ENCODE measurements at regions not wholly inside any gene's neighbourhood (a gene's known extent, or its start where the extent isn't known, plus 50 kb on each side); places are given as distances from the start of the nearest gene placed in this dataset.

DNA sequence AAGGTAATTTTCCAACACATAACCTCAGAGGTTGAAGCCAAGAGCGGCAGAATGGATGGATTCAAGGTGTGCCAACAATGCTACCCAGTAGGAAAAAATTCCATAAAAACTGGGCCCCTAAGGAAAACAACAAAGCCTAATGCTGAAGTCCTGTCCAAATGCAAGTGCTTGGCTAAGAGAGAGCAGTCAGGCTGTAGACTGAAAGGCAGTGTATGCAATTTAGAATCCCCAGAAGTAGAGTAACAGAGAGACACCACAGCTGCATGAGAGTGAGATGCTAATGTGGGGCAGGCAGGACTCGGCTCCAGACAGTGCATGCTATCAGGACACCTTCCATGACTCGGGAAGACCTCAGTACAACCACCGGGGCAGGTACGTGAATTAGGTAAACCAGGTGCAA lies 124.5 kb downstream of the ZFAND4 start:
- Histone ChIP-seq H3K4me2 (replicated peaks; ENCODE audit: extremely low read depth, low read length, poor library complexity, severe bottlenecking) (no peak overlapping the region), H3K27me3 (ENCODE audit: control insufficient read depth in 2 of 2, insufficient read depth in 2 of 2, low read length in 2 of 2) (no peaks in the 10 kb centered on the region), H3K9me3 (replicated peaks in 1 of 2; ENCODE audit: control insufficient read depth in 1 of 2, insufficient read depth in 1 of 2, low read length in 2 of 2) (no peaks in the 10 kb centered on the region), H3K4me3 (replicated peaks in 1 of 3; ENCODE audit: low read depth in 2 of 3, low read length in 3 of 3) (no peak overlapping the region), H3K4me1 (ENCODE audit: control insufficient read depth in 1 of 2, insufficient read depth in 2 of 2, low read length in 2 of 2) (peaks cover 12 to 15% of the 10 kb centered on the region in 2 donors), H2AFZ (ENCODE audit: insufficient read depth, low read depth, low read length, poor library complexity, severe bottlenecking) (no peak overlapping the region), H3K27ac (ENCODE audit: low read depth in 1 of 2, low read length in 2 of 2) (no peak overlapping the region), H3K79me2 (ENCODE audit: insufficient read depth, low read length) (no peaks in the 10 kb centered on the region), H3K36me3 (replicated peaks in 1 of 2; ENCODE audit: control insufficient read depth in 1 of 2, insufficient read depth in 2 of 2, low read length in 2 of 2) (no peaks in the 10 kb centered on the region), H3K9ac (ENCODE audit: insufficient read depth, low read length, poor library complexity, severe bottlenecking) (no peak overlapping the region), H4K20me1 (ENCODE audit: insufficient read depth, low read length) (no peaks in the 10 kb centered on the region)
- Mint-ChIP-seq H3K9me3 (peaks cover 0 to 3% (median 0%) of the 10 kb centered on the region in 7 donors), H3K36me3 (peaks cover 8 to 21% of the 10 kb centered on the region in 2 donors), H3K27ac (no peak overlapping the region), H3K4me3 (no peak overlapping the region), H3K27me3 (ENCODE audit: low read depth in 3 of 3) (no peaks in the 10 kb centered on the region), H3K4me1 (peaks cover 17% of the 10 kb centered on the region)
- intact Hi-C loops (cut with micrococcal nuclease): no loop called here
- DNase-seq: no peak
- 95% methylated on average over 5 of the region's 5 CpGs for WGBS (ENCODE audit: insufficient coverage)
- TF ChIP-seq, protein P1, sequence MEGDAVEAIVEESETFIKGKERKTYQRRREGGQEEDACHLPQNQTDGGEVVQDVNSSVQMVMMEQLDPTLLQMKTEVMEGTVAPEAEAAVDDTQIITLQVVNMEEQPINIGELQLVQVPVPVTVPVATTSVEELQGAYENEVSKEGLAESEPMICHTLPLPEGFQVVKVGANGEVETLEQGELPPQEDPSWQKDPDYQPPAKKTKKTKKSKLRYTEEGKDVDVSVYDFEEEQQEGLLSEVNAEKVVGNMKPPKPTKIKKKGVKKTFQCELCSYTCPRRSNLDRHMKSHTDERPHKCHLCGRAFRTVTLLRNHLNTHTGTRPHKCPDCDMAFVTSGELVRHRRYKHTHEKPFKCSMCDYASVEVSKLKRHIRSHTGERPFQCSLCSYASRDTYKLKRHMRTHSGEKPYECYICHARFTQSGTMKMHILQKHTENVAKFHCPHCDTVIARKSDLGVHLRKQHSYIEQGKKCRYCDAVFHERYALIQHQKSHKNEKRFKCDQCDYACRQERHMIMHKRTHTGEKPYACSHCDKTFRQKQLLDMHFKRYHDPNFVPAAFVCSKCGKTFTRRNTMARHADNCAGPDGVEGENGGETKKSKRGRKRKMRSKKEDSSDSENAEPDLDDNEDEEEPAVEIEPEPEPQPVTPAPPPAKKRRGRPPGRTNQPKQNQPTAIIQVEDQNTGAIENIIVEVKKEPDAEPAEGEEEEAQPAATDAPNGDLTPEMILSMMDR (IDR thresholded peaks at IDR 0.05): no peak

DNA sequence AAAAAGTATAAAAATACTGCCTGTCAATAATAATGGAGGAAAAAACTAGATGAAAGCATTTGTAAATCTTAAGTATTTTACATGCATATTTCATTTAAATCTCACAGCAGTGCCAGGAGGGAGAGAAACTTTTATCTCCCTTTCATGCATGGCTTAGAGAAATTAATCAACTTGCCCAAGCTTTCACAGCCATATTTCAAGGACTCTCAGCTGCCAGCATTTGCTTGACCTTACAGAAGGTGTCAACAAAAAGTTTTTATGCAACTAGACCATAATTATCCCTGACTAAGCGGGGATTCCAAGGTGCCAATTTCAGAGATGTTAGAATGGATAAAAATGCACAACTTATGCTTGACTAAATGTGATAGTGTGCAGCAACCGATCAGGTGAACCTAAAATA lies 125.4 kb downstream of the ZFAND4 start:
- Histone ChIP-seq H3K36me3 (replicated peaks in 1 of 2; ENCODE audit: control insufficient read depth in 1 of 2, insufficient read depth in 2 of 2, low read length in 2 of 2) (no peaks in the 10 kb centered on the region), H3K79me2 (ENCODE audit: insufficient read depth, low read length) (no peaks in the 10 kb centered on the region), H3K4me2 (replicated peaks; ENCODE audit: extremely low read depth, low read length, poor library complexity, severe bottlenecking) (no peak overlapping the region), H3K27me3 (ENCODE audit: control insufficient read depth in 2 of 2, insufficient read depth in 2 of 2, low read length in 2 of 2) (no peaks in the 10 kb centered on the region), H3K9ac (ENCODE audit: insufficient read depth, low read length, poor library complexity, severe bottlenecking) (no peak overlapping the region), H3K27ac (ENCODE audit: low read depth in 1 of 2, low read length in 2 of 2) (no peak overlapping the region), H3K4me3 (replicated peaks in 1 of 3; ENCODE audit: low read depth in 2 of 3, low read length in 3 of 3) (no peak overlapping the region), H3K9me3 (replicated peaks in 1 of 2; ENCODE audit: control insufficient read depth in 1 of 2, insufficient read depth in 1 of 2, low read length in 2 of 2) (no peaks in the 10 kb centered on the region), H4K20me1 (ENCODE audit: insufficient read depth, low read length) (no peaks in the 10 kb centered on the region), H2AFZ (ENCODE audit: insufficient read depth, low read depth, low read length, poor library complexity, severe bottlenecking) (no peak overlapping the region), H3K4me1 (ENCODE audit: control insufficient read depth in 1 of 2, insufficient read depth in 2 of 2, low read length in 2 of 2) (peaks cover 12 to 15% of the 10 kb centered on the region in 2 donors)
- peaks cover 0 to 3% (median 0%) of the 10 kb centered on the region in 7 donors for H3K9me3 Mint-ChIP-seq
- intact Hi-C loops (cut with micrococcal nuclease): no loop called here
- TF ChIP-seq, protein P1 (IDR thresholded peaks at IDR 0.05): no peak
- peaks cover 17% of the 10 kb centered on the region for H3K4me1 Mint-ChIP-seq
- H3K36me3 Mint-ChIP-seq: peaks cover 8 to 21% of the 10 kb centered on the region in 2 donors
- no peak for DNase-seq
- H3K27ac Mint-ChIP-seq: no peak overlapping the region
- no peaks in the 10 kb centered on the region for H3K27me3 Mint-ChIP-seq (ENCODE audit: low read depth in 3 of 3)
- H3K4me3 Mint-ChIP-seq: no peak overlapping the region
- WGBS (ENCODE audit: insufficient coverage): 100% methylated on average over 1 of the region's 2 CpGs
